Neuronal stem cell (in vitro differentiated cells): ENCODE measurements at regions not wholly inside any gene's neighbourhood (a gene's known extent, or its start where the extent isn't known, plus 50 kb on each side); places are given as distances from the start of the nearest gene placed in this dataset.

Experiments
- DNase-seq: peaks from one replicate; pipeline ENCODE4 v3.0.0-alpha.2; 2013; ENCODE audit warnings: low spot score
- H2AFZ ChIP-seq: one replicate; pipeline ENCODE4 v1.6.1; 2013; ENCODE audit warnings: mild to moderate bottlenecking, low read length, inconsistent platforms
- H2AK5ac ChIP-seq: 2 replicates; pipeline ENCODE4 v1.6.1; 2013; ENCODE audit warnings: low read depth, mild to moderate bottlenecking, inconsistent platforms, low read length, moderate library complexity, mixed read lengths
- H2BK120ac ChIP-seq: 2 replicates; pipeline ENCODE4 v1.6.1; 2013; ENCODE audit warnings: low read depth, mild to moderate bottlenecking, inconsistent platforms, low read length, moderate library complexity, mixed read lengths
- H2BK12ac ChIP-seq: one replicate; pipeline ENCODE4 v1.6.1; 2013; ENCODE audit warnings: low read length, inconsistent platforms
- H2BK15ac ChIP-seq: 2 replicates; pipeline ENCODE4 v1.6.1; 2013; ENCODE audit warnings: mild to moderate bottlenecking, low read length, inconsistent platforms, mixed read lengths
- H2BK5ac ChIP-seq: one replicate; pipeline ENCODE4 v1.6.1; 2013; ENCODE audit warnings: inconsistent platforms, mild to moderate bottlenecking, low read length, moderate library complexity
- H3K14ac ChIP-seq: one replicate; pipeline ENCODE4 v1.6.1; 2013; ENCODE audit warnings: low read length, inconsistent platforms
- H3K18ac ChIP-seq: 2 replicates; pipeline ENCODE4 v1.6.1; 2013; ENCODE audit warnings: low read length, inconsistent platforms
- H3K23ac ChIP-seq: 2 replicates; pipeline ENCODE4 v1.6.1; 2013; ENCODE audit warnings: low read depth, mild to moderate bottlenecking, mixed read lengths, low read length, inconsistent platforms; ENCODE audit not compliant: poor library complexity
- H3K27ac ChIP-seq: replicated peaks from 3 replicates; pipeline ENCODE4 v1.5.1; 2013; ENCODE audit warnings: low read length, inconsistent platforms
- H3K27me3 ChIP-seq, 3 experiments: 2 replicates each; pipeline ENCODE4 v1.6.1; 2013; ENCODE audit warnings: low read length in 3 of 3, mild to moderate bottlenecking in 2 of 3, inconsistent platforms in 1 of 3, low read depth in 1 of 3, mixed read lengths in 1 of 3, moderate library complexity in 1 of 3; ENCODE audit not compliant: control insufficient read depth in 3 of 3, insufficient read depth in 3 of 3
- H3K36me3 ChIP-seq, 2 donors: replicated peaks in 1 of 2; 2 replicates each; pipeline ENCODE4 v1.6.1; 2013; ENCODE audit warnings: low read length in 2 of 2; ENCODE audit not compliant: control insufficient read depth in 2 of 2, insufficient read depth in 2 of 2
- H3K4ac ChIP-seq: 2 replicates; pipeline ENCODE4 v1.6.1; 2013; ENCODE audit warnings: inconsistent platforms, mild to moderate bottlenecking, low read length, moderate library complexity
- H3K4me1 ChIP-seq, 2 donors: 1 replicate in 1 of 2; 2 replicates in 1 of 2; pipeline ENCODE4 v1.6.1; 2013; ENCODE audit warnings: low read length in 2 of 2, low read depth in 1 of 2; ENCODE audit not compliant: control insufficient read depth in 2 of 2, insufficient read depth in 1 of 2
- H3K4me2 ChIP-seq: one replicate; pipeline ENCODE4 v1.6.1; 2013; ENCODE audit warnings: mild to moderate bottlenecking, low read length, inconsistent platforms; ENCODE audit not compliant: insufficient read depth, poor library complexity, severe bottlenecking
- H3K4me3 ChIP-seq, 2 donors: 2 replicates each; pipeline ENCODE4 v1.5.1; 2013; ENCODE audit warnings: low read length in 2 of 2, mild to moderate bottlenecking in 2 of 2, inconsistent platforms in 1 of 2, moderate library complexity in 1 of 2
- H3K79me1 ChIP-seq: one replicate; pipeline ENCODE4 v1.6.1; 2013; ENCODE audit warnings: low read depth, mild to moderate bottlenecking, inconsistent platforms, low read length, moderate library complexity
- H3K9ac ChIP-seq: one replicate; pipeline ENCODE4 v1.6.1; 2013; ENCODE audit warnings: mild to moderate bottlenecking, low read depth, low read length, inconsistent platforms; ENCODE audit not compliant: poor library complexity
- H3K9me3 ChIP-seq, 2 donors: replicated peaks in 1 of 2; 2 replicates each; pipeline versions ENCODE3 to v1.6.1; 2013; ENCODE audit warnings: low read length in 2 of 2, mild to moderate bottlenecking in 2 of 2, inconsistent platforms in 1 of 2, low read depth in 1 of 2, mixed read lengths in 1 of 2, moderate library complexity in 1 of 2; ENCODE audit not compliant: control insufficient read depth in 2 of 2, insufficient read depth in 1 of 2
- H4K8ac ChIP-seq: one replicate; pipeline ENCODE4 v1.6.1; 2013; ENCODE audit warnings: low read depth, mild to moderate bottlenecking, inconsistent platforms, low read length, moderate library complexity
- H4K91ac ChIP-seq: one replicate; pipeline ENCODE4 v1.6.1; 2013; ENCODE audit warnings: low read length, low read depth, mild to moderate bottlenecking, inconsistent platforms; ENCODE audit not compliant: poor library complexity
- WGBS, 2 donors: extraction: QIAGEN DNeasy Blood & Tissue Kit; methylation state at CpG; one replicate each; pipeline ENCODE4 v1.1.7; 2013; ENCODE audit warnings: missing lambda C conversion rate in 2 of 2, mixed read lengths in 1 of 2; ENCODE audit not compliant: insufficient read length in 2 of 2, insufficient replicate concordance in 1 of 2; ENCODE audit errors: extremely low coverage in 2 of 2; 5-methylcytosine and 5-hydroxymethylcytosine counted together

GRCh38 chr5:74312746-74313145 lies 327.8 kb downstream of the ENC1 start:
- Histone ChIP-seq H2AK5ac (no peak overlapping the region), H4K8ac (no peak overlapping the region), H3K14ac (no peak overlapping the region), H4K91ac (no peak overlapping the region), H3K4me1 (peaks cover 10 to 26% of the 10 kb centered on the region in 2 donors), H3K9ac (no peak overlapping the region), H3K4me3 (no peak overlapping the region), H2BK5ac (no peak overlapping the region), H3K23ac (no peak overlapping the region), H3K36me3 (no peaks in the 10 kb centered on the region), H3K9me3 (no peaks in the 10 kb centered on the region), H3K4me2 (no peak overlapping the region), H2AFZ (no peak overlapping the region), H2BK15ac (no peak overlapping the region), H2BK120ac (no peak overlapping the region), H3K27me3 (no peaks in the 10 kb centered on the region), H3K4ac (no peak overlapping the region), H3K27ac (no peak overlapping the region), H3K18ac (no peak overlapping the region), H2BK12ac (no peak overlapping the region), H3K79me1 (no peaks in the 10 kb centered on the region)
- DNase-seq: no peak
- WGBS, 2 donors: no CpG with 5 or more reads among the region's 2 CpGs

GRCh38 chr5:74311961-74312360 lies 328.6 kb downstream of the ENC1 start:
- no peak overlapping the region for H3K9ac ChIP-seq
- no peak overlapping the region for H3K27ac ChIP-seq
- no peak overlapping the region for H3K4me3 ChIP-seq

GRCh38 chr5:74310997-74311930 lies 329.3 kb downstream of the ENC1 start:
- Histone ChIP-seq H3K23ac (no peak overlapping the region), H4K8ac (no peak overlapping the region), H3K79me1 (no peaks in the 10 kb centered on the region), H4K91ac (no peak overlapping the region), H2BK5ac (no peak overlapping the region), H3K36me3 (no peaks in the 10 kb centered on the region), H2AFZ (peak overlapping the region; percentile 24), H3K9ac (no peak overlapping the region), H2BK15ac (no peak overlapping the region), H3K4me1 (peaks cover 7 to 23% of the 10 kb centered on the region in 2 donors), H3K27me3 (no peaks in the 10 kb centered on the region), H3K14ac (no peak overlapping the region), H3K4ac (no peak overlapping the region), H3K9me3 (no peaks in the 10 kb centered on the region), H2AK5ac (no peak overlapping the region), H3K18ac (no peak overlapping the region), H2BK12ac (no peak overlapping the region), H3K4me2 (no peak overlapping the region), H2BK120ac (no peak overlapping the region), H3K27ac (no peak overlapping the region), H3K4me3 (no peak overlapping the region)
- no peak for DNase-seq
- WGBS, 2 donors: no CpG with 5 or more reads among the region's 8 CpGs

More at GRCh38 chr5:74311961-74312360, 328.6 kb downstream of the ENC1 start:
- no CpG with 5 or more reads among the region's 1 CpG for WGBS, 2 donors
- Histone ChIP-seq H3K79me1 (no peaks in the 10 kb centered on the region), H2AFZ (peak overlapping the region; percentile 24), H3K18ac (no peak overlapping the region), H2BK12ac (no peak overlapping the region), H3K4ac (no peak overlapping the region), H3K4me2 (no peak overlapping the region), H2BK120ac (no peak overlapping the region), H2AK5ac (no peak overlapping the region), H2BK15ac (no peak overlapping the region), H3K14ac (no peak overlapping the region), H3K4me1 (peaks cover 10 to 26% of the 10 kb centered on the region in 2 donors), H3K27me3 (no peaks in the 10 kb centered on the region), H4K8ac (no peak overlapping the region), H2BK5ac (no peak overlapping the region), H3K23ac (no peak overlapping the region), H3K36me3 (no peaks in the 10 kb centered on the region), H3K9me3 (no peaks in the 10 kb centered on the region), H4K91ac (no peak overlapping the region)
- DNase-seq: no peak

GRCh38 chr5:74310386-74310785 lies 330.1 kb downstream of the ENC1 start:
- Histone ChIP-seq H2BK120ac (no peak overlapping the region), H3K27ac (no peak overlapping the region), H3K27me3 (no peaks in the 10 kb centered on the region), H3K4me3 (no peak overlapping the region), H4K8ac (no peak overlapping the region), H2BK15ac (no peak overlapping the region), H2BK5ac (no peak overlapping the region), H4K91ac (no peak overlapping the region), H3K9me3 (no peaks in the 10 kb centered on the region), H3K4me1 (peaks cover 3 to 16% of the 10 kb centered on the region in 2 donors), H3K14ac (no peak overlapping the region), H3K9ac (no peak overlapping the region), H3K79me1 (no peaks in the 10 kb centered on the region), H2AK5ac (no peak overlapping the region), H2BK12ac (no peak overlapping the region), H2AFZ (no peak overlapping the region), H3K18ac (no peak overlapping the region), H3K4ac (no peak overlapping the region), H3K23ac (no peak overlapping the region), H3K4me2 (no peak overlapping the region), H3K36me3 (no peaks in the 10 kb centered on the region)
- no CpG with 5 or more reads among the region's 3 CpGs for WGBS, 2 donors
- DNase-seq: no peak
